ENCODE measurements at regions not wholly inside any gene's neighbourhood (a gene's known extent, or its start where the extent isn't known, plus 50 kb on each side); places are given as distances from the start of the nearest gene placed in this dataset.

GRCh38 chr16:64410306-64410705 lies 711.6 kb downstream of the CDH11 start:
- Histone ChIP-seq H3K27me3 (ENCODE audit: insufficient read depth, low read length) (no peaks in the 10 kb centered on the region), H3K4ac (ENCODE audit: low read depth, low read length) (no peak overlapping the region), H3K23me2 (ENCODE audit: insufficient read length, low read depth, low read length, poor library complexity, severe bottlenecking) (no peaks in the 10 kb centered on the region), H2AFZ (ENCODE audit: low read length) (no peak overlapping the region), H2BK12ac (ENCODE audit: insufficient read length, low read depth, low read length) (no peak overlapping the region), H3K9me3 (ENCODE audit: control insufficient read depth, low read depth, low read length) (no peaks in the 10 kb centered on the region), H3K23ac (ENCODE audit: insufficient read length, low read depth, low read length) (no peak overlapping the region), H4K5ac (ENCODE audit: insufficient read length, low read depth, low read length) (no peak overlapping the region), H2BK20ac (ENCODE audit: low read depth, low read length, poor library complexity, severe bottlenecking) (no peak overlapping the region), H3K79me1 (ENCODE audit: insufficient read depth, low read depth, low read length, poor library complexity, severe bottlenecking) (no peaks in the 10 kb centered on the region), H4K8ac (replicated peaks; ENCODE audit: insufficient read length, low read depth, low read length) (no peak overlapping the region), H3T11ph (ENCODE audit: low read length) (no peak overlapping the region), H2AK5ac (ENCODE audit: insufficient read length, low read length) (no peak overlapping the region), H3K4me2 (ENCODE audit: insufficient read depth, insufficient read length, low read length) (no peak overlapping the region), H2BK15ac (ENCODE audit: low read depth, low read length) (no peak overlapping the region), H2BK5ac (ENCODE audit: insufficient read length, low read length) (no peak overlapping the region), H2BK120ac (ENCODE audit: low read depth, low read length, poor library complexity, severe bottlenecking) (no peak overlapping the region), H3K56ac (ENCODE audit: insufficient read length, low read depth, low read length) (no peak overlapping the region), H3K9ac (ENCODE audit: extremely low read depth, insufficient read length, low read length) (no peak overlapping the region), H3K14ac (ENCODE audit: insufficient read depth, low read length) (no peak overlapping the region), H3K79me2 (ENCODE audit: insufficient read depth, low read length) (no peaks in the 10 kb centered on the region), H4K91ac (ENCODE audit: insufficient read length, low read depth, low read length) (no peak overlapping the region), H4K20me1 (ENCODE audit: control insufficient read depth, insufficient read depth, insufficient read length) (no peaks in the 10 kb centered on the region), H3K4me1 (ENCODE audit: insufficient read depth, low read length) (no peaks in the 10 kb centered on the region), H3K18ac (ENCODE audit: insufficient read length, low read depth, low read length) (no peak overlapping the region), H3K27ac (ENCODE audit: insufficient read length, low read depth, low read length) (no peak overlapping the region)
- no peaks in the 10 kb centered on the region for H3K36me3 Mint-ChIP-seq (ENCODE audit: insufficient read depth in 1 of 3, low read depth in 3 of 3)
- no peaks in the 10 kb centered on the region for H3K27me3 Mint-ChIP-seq (ENCODE audit: low read depth)
- no peak for TF ChIP-seq CTCF (conservative IDR thresholded peaks at IDR 0.05)
- no peaks in the 10 kb centered on the region for H3K4me1 Mint-ChIP-seq
- peaks cover 0 to 6% of the 10 kb centered on the region in 2 experiments; a peak in 1 of 5 replicates for H3K9me3 Mint-ChIP-seq
- WGBS (ENCODE audit: extremely low coverage, insufficient read length, low lambda C conversion rate), result no CpG with 5 or more reads among the region's 1 CpG
- DNase-seq, result no peak
- H3K27ac Mint-ChIP-seq, result no peak overlapping the region
- H3K4me3 Mint-ChIP-seq, result no peak overlapping the region

Measured in H9 (cell line).